NCI-H187 (cell line): ENCODE measurements at regions not wholly inside any gene's neighbourhood (a gene's known extent, or its start where the extent isn't known, plus 50 kb on each side); places are given as distances from the start of the nearest gene placed in this dataset.
"Not testable (repeated sequence)": the region's sequence is repeated elsewhere in the genome, so short reads cannot be mapped to it uniquely, and the experiment has no call there.

ENCODE experiments used
- DNase-seq, 2 experiments: peaks; one replicate each; lab custom pipeline; 2025; lab: John Stamatoyannopoulos, UW

GRCh38 chr5:127133071-127133470 lies 59.8 kb upstream of the C5orf63 start:
- no peak for DNase-seq

GRCh38 chr5:127136908-127137307 lies 63.6 kb upstream of the C5orf63 start:
- no peak for DNase-seq

GRCh38 chr5:127143722-127144121 lies 70.4 kb upstream of the C5orf63 start:
- DNase-seq, result no peak

GRCh38 chr5:127153031-127153430 lies 79.7 kb upstream of the C5orf63 start:
- no peak for DNase-seq

GRCh38 chr5:127153521-127153920 lies 80.2 kb upstream of the C5orf63 start:
- DNase-seq, result no peak

GRCh38 chr5:127163750-127164149 lies 90.4 kb upstream of the C5orf63 start:
- no peak for DNase-seq

- no peak for DNase-seq
These were observed 97.8 kb upstream of the C5orf63 start for GRCh38 chr5:127170918-127171600.

GRCh38 chr5:127176769-127177168 lies 103.5 kb upstream of the C5orf63 start:
- DNase-seq, result no peak

GRCh38 chr5:127182631-127183030 lies 108.0 kb upstream of the MEGF10 start:
- not testable (repeated sequence) for DNase-seq

GRCh38 chr5:127183332-127183731 lies 107.3 kb upstream of the MEGF10 start:
- no peak for DNase-seq

- DNase-seq, result no peak
These were observed 105.7 kb upstream of the MEGF10 start for GRCh38 chr5:127184851-127185250.

- no peak for DNase-seq
These were observed 103.9 kb upstream of the MEGF10 start for GRCh38 chr5:127186657-127187056.

- DNase-seq, result no peak
These were observed 102.9 kb upstream of the MEGF10 start for GRCh38 chr5:127187706-127188105.

GRCh38 chr5:127192150-127192549 lies 98.4 kb upstream of the MEGF10 start:
- no peak for DNase-seq

- DNase-seq, result no peak
These were observed 97.7 kb upstream of the MEGF10 start for GRCh38 chr5:127192836-127193338.

- DNase-seq, result no peak
These were observed 94.6 kb upstream of the MEGF10 start for GRCh38 chr5:127196042-127196441.

- peak in 1 of 2 experiments; percentile 8 for DNase-seq
These were observed 93.0 kb upstream of the MEGF10 start for GRCh38 chr5:127197402-127198167.

- DNase-seq, result not testable (repeated sequence)
These were observed 87.9 kb upstream of the MEGF10 start for GRCh38 chr5:127202738-127203137.

- no peak for DNase-seq
These were observed 86.8 kb upstream of the MEGF10 start for GRCh38 chr5:127203818-127204217.

GRCh38 chr5:127205147-127205546 lies 85.4 kb upstream of the MEGF10 start:
- DNase-seq, result no peak

GRCh38 chr5:127206320-127207113 lies 84.1 kb upstream of the MEGF10 start:
- no peak for DNase-seq

GRCh38 chr5:127210042-127210441 lies 80.6 kb upstream of the MEGF10 start:
- DNase-seq, result peak in 1 of 2 experiments; percentile 13
